Transverse colon (tissue), 4 donors: ENCODE measurements at regions not wholly inside any gene's neighbourhood (a gene's known extent, or its start where the extent isn't known, plus 50 kb on each side); places are given as distances from the start of the nearest gene placed in this dataset.

Experiments used
- EP300 ChIP-seq: sonication (generic); formaldehyde crosslinking; IDR thresholded peaks from one replicate; pipeline ENCODE4 v1.6.1; 2017; ENCODE audit warnings: antibody characterized with exemption, low read depth
- POLR2A ChIP-seq: fragments of 450-650 bp; IDR thresholded peaks from one replicate; pipeline ENCODE4 v1.6.1; 2016; ENCODE audit warnings: antibody characterized with exemption, mild to moderate bottlenecking, moderate library complexity
- POLR2AphosphoS5 ChIP-seq, 3 donors: sonication (generic); formaldehyde crosslinking; IDR thresholded peaks; one replicate each; pipeline ENCODE4 v1.6.1; 2016; ENCODE audit warnings: antibody characterized with exemption in 3 of 3
- TF ChIP-seq, protein P1 (sequence below), 5 experiments: fragments of 200-600 bp in 3 of 5; fragments of 450-650 bp in 2 of 5; sonication (generic) in 3 of 5; IDR thresholded peaks; 1 replicate in 2 of 5; 2 replicates in 3 of 5; pipeline ENCODE4 v1.5.1; 2016 to 2017; ENCODE audit warnings: antibody characterized with exemption in 5 of 5, inconsistent platforms in 3 of 5, mild to moderate bottlenecking in 2 of 5, moderate library complexity in 1 of 5

DNA sequence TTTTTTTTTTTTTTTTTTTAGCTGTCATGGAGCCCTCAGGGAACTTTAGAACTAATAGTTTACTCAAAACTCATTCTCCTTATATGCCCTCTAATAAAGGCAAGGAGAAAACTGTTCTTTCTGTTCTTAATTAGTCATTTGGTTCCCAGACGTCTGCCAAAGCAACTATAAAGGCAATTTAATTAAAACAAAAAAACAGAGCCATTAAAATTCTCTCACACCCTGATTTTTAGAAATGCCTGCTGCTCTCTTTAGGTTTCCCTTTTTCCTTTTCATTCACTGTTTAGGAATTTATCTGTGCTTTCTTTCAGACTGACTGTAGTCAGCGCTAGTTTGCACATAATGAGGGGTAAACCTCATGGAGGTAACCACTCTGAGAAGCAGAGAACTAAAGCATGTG, 463.6 kb upstream of the THRB start:
- TF ChIP-seq, protein P1, sequence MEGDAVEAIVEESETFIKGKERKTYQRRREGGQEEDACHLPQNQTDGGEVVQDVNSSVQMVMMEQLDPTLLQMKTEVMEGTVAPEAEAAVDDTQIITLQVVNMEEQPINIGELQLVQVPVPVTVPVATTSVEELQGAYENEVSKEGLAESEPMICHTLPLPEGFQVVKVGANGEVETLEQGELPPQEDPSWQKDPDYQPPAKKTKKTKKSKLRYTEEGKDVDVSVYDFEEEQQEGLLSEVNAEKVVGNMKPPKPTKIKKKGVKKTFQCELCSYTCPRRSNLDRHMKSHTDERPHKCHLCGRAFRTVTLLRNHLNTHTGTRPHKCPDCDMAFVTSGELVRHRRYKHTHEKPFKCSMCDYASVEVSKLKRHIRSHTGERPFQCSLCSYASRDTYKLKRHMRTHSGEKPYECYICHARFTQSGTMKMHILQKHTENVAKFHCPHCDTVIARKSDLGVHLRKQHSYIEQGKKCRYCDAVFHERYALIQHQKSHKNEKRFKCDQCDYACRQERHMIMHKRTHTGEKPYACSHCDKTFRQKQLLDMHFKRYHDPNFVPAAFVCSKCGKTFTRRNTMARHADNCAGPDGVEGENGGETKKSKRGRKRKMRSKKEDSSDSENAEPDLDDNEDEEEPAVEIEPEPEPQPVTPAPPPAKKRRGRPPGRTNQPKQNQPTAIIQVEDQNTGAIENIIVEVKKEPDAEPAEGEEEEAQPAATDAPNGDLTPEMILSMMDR (IDR thresholded peaks at IDR 0.05), result no peak
- TF ChIP-seq POLR2A (no peak), POLR2AphosphoS5 (IDR thresholded peaks at IDR 0.05) (no peak), EP300 (no peak)
